GM23338 (cell line): ENCODE measurements at regions not wholly inside any gene's neighbourhood (a gene's known extent, or its start where the extent isn't known, plus 50 kb on each side); places are given as distances from the start of the nearest gene placed in this dataset.

Experiments used
- CREB1 ChIP-seq: fragments of 250-450 bp; sonication (Bioruptor Pico); IDR thresholded peaks from 2 replicates; pipeline ENCODE4 v1.5.0; 2020; ENCODE audit warnings: low read depth, mild to moderate bottlenecking, moderate library complexity
- EZH2 ChIP-seq: fragments of 200-600 bp; sonication (generic); IDR thresholded peaks from one replicate; pipeline ENCODE4 v1.8.0; 2017; ENCODE audit warnings: antibody characterized with exemption, mild to moderate bottlenecking, low read depth; ENCODE audit not compliant: unreplicated experiment
- EZH2phosphoT487 ChIP-seq: fragments of 200-600 bp; sonication (generic); IDR thresholded peaks from one replicate; pipeline ENCODE4 v1.8.1; 2018; ENCODE audit warnings: antibody characterized with exemption; ENCODE audit not compliant: unreplicated experiment
- JUNB ChIP-seq: IDR thresholded peaks from one replicate; pipeline ENCODE4 v1.6.1; 2016; ENCODE audit warnings: antibody characterized with exemption; ENCODE audit not compliant: unreplicated experiment
- NANOG ChIP-seq: IDR thresholded peaks from 2 replicates; pipeline ENCODE4 v1.6.1; 2016; ENCODE audit warnings: antibody characterized with exemption, borderline replicate concordance
- POLR2AphosphoS5 ChIP-seq: IDR thresholded peaks from 2 replicates; pipeline ENCODE4 v1.6.1; 2016; ENCODE audit warnings: antibody characterized with exemption, low read depth
- ZNF114 ChIP-seq: fragments of 250-450 bp; sonication (Bioruptor Pico); IDR thresholded peaks from 2 replicates; pipeline ENCODE4 v1.5.0; 2020; ENCODE audit warnings: mild to moderate bottlenecking, moderate library complexity
- ZNF331 ChIP-seq: fragments of 250-450 bp; sonication (Bioruptor Pico); IDR thresholded peaks from 2 replicates; pipeline ENCODE4 v1.5.0; 2020; ENCODE audit warnings: low read depth, mild to moderate bottlenecking, moderate library complexity
- TF ChIP-seq, protein P1 (sequence below): fragments of 250-450 bp; sonication (Bioruptor Pico); IDR thresholded peaks from 2 replicates; pipeline ENCODE4 v1.5.0; 2020; ENCODE audit warnings: mild to moderate bottlenecking, moderate library complexity
- TF ChIP-seq, protein P2 (sequence below), 2 experiments: fragments of 200-600 bp in 1 of 2; sonication (generic) in 1 of 2; conservative IDR thresholded peaks; 2 replicates each; pipeline versions ENCODE4 v1.5.1 to v1.6.1; 2016 to 2017; ENCODE audit warnings: antibody characterized with exemption in 2 of 2, low read depth in 2 of 2, mild to moderate bottlenecking in 2 of 2, moderate library complexity in 1 of 2

DNA sequence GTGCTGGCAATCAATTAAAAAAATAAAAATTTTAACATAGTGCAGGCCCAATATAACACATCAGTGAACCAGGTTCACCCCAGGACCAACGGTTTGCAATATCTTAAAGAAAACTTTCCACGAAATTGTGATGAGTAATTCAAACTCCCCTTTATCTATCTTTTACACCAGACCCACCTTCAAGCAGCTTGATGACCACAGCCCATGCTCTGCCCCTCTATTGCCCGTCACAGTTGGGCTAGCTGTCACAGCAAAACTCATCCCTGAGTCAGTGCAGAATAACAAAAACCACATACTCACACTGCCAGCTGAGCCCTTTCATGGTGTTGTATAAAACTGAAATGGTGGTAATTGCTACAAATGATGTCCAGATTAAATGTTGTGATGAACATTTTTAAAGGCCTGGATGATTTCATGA lies 112.5 kb upstream of the CREB1 start (continued):
- TF ChIP-seq, protein P1, sequence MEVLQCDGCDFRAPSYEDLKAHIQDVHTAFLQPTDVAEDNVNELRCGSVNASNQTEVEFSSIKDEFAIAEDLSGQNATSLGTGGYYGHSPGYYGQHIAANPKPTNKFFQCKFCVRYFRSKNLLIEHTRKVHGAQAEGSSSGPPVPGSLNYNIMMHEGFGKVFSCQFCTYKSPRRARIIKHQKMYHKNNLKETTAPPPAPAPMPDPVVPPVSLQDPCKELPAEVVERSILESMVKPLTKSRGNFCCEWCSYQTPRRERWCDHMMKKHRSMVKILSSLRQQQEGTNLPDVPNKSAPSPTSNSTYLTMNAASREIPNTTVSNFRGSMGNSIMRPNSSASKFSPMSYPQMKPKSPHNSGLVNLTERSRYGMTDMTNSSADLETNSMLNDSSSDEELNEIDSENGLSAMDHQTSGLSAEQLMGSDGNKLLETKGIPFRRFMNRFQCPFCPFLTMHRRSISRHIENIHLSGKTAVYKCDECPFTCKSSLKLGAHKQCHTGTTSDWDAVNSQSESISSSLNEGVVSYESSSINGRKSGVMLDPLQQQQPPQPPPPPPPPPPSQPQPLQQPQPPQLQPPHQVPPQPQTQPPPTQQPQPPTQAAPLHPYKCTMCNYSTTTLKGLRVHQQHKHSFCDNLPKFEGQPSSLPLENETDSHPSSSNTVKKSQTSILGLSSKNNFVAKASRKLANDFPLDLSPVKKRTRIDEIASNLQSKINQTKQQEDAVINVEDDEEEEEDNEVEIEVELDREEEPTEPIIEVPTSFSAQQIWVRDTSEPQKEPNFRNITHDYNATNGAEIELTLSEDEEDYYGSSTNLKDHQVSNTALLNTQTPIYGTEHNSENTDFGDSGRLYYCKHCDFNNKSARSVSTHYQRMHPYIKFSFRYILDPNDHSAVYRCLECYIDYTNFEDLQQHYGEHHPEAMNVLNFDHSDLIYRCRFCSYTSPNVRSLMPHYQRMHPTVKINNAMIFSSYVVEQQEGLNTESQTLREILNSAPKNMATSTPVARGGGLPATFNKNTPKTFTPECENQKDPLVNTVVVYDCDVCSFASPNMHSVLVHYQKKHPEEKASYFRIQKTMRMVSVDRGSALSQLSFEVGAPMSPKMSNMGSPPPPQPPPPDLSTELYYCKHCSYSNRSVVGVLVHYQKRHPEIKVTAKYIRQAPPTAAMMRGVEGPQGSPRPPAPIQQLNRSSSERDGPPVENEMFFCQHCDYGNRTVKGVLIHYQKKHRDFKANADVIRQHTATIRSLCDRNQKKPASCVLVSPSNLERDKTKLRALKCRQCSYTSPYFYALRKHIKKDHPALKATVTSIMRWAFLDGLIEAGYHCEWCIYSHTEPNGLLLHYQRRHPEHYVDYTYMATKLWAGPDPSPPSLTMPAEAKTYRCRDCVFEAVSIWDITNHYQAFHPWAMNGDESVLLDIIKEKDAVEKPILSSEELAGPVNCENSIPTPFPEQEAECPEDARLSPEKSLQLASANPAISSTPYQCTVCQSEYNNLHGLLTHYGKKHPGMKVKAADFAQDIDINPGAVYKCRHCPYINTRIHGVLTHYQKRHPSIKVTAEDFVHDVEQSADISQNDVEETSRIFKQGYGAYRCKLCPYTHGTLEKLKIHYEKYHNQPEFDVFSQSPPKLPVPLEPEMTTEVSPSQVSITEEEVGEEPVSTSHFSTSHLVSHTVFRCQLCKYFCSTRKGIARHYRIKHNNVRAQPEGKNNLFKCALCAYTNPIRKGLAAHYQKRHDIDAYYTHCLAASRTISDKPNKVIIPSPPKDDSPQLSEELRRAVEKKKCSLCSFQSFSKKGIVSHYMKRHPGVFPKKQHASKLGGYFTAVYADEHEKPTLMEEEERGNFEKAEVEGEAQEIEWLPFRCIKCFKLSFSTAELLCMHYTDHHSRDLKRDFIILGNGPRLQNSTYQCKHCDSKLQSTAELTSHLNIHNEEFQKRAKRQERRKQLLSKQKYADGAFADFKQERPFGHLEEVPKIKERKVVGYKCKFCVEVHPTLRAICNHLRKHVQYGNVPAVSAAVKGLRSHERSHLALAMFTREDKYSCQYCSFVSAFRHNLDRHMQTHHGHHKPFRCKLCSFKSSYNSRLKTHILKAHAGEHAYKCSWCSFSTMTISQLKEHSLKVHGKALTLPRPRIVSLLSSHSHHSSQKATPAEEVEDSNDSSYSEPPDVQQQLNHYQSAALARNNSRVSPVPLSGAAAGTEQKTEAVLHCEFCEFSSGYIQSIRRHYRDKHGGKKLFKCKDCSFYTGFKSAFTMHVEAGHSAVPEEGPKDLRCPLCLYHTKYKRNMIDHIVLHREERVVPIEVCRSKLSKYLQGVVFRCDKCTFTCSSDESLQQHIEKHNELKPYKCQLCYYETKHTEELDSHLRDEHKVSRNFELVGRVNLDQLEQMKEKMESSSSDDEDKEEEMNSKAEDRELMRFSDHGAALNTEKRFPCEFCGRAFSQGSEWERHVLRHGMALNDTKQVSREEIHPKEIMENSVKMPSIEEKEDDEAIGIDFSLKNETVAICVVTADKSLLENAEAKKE (CRISPR knock-in tag): no peak
- TF ChIP-seq POLR2AphosphoS5 (no peak), NANOG (no peak), ZNF331 (no peak), CREB1 (CRISPR knock-in tag) (no peak), ZNF114 (CRISPR knock-in tag) (no peak), EZH2phosphoT487 (no peak), EZH2 (no peak), JUNB (no peak)
- TF ChIP-seq, protein P2, sequence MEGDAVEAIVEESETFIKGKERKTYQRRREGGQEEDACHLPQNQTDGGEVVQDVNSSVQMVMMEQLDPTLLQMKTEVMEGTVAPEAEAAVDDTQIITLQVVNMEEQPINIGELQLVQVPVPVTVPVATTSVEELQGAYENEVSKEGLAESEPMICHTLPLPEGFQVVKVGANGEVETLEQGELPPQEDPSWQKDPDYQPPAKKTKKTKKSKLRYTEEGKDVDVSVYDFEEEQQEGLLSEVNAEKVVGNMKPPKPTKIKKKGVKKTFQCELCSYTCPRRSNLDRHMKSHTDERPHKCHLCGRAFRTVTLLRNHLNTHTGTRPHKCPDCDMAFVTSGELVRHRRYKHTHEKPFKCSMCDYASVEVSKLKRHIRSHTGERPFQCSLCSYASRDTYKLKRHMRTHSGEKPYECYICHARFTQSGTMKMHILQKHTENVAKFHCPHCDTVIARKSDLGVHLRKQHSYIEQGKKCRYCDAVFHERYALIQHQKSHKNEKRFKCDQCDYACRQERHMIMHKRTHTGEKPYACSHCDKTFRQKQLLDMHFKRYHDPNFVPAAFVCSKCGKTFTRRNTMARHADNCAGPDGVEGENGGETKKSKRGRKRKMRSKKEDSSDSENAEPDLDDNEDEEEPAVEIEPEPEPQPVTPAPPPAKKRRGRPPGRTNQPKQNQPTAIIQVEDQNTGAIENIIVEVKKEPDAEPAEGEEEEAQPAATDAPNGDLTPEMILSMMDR (conservative IDR thresholded peaks at IDR 0.05; ENCODE audit: low read depth in 2 of 2): no peak
